Upper lobe of left lung (tissue), 6 donors: ENCODE measurements at regions not wholly inside any gene's neighbourhood (a gene's known extent, or its start where the extent isn't known, plus 50 kb on each side); places are given as distances from the start of the nearest gene placed in this dataset.

ENCODE experiments used
- ATAC-seq, 2 donors: fragments of 200-7000 bp; cut with Tn5 transposase; one replicate each; pipeline ENCODE4 v1.9.1; 2022; ENCODE audit warnings: mild to moderate bottlenecking in 2 of 2, moderate library complexity in 2 of 2; ENCODE audit not compliant: low FRiP score in 2 of 2
- DNase-seq, 2 donors: peaks; one replicate each; pipeline ENCODE4 v3.0.0-alpha.2; 2019 to 2020
- H3K27ac ChIP-seq, 4 donors: fragments of 200-600 bp; sonication (generic); one replicate each; pipeline ENCODE4 v1.5.1; 2016 to 2019
- H3K27me3 ChIP-seq, 4 donors: fragments of 200-600 bp; sonication (generic); one replicate each; pipeline ENCODE4 v1.5.1; 2017 to 2019
- H3K36me3 ChIP-seq, 4 donors: fragments of 200-600 bp; sonication (generic); one replicate each; pipeline ENCODE4 v1.5.1; 2016 to 2019
- H3K4me1 ChIP-seq, 4 donors: fragments of 200-600 bp; sonication (generic); one replicate each; pipeline ENCODE4 v1.5.1; 2018 to 2019
- H3K4me3 ChIP-seq, 4 donors: fragments of 200-600 bp; sonication (generic); one replicate each; pipeline ENCODE4 v1.5.1; 2017 to 2019; ENCODE audit warnings: mild to moderate bottlenecking in 2 of 4, moderate library complexity in 1 of 4
- H3K9me3 ChIP-seq, 4 donors: fragments of 200-600 bp; sonication (generic); one replicate each; pipeline ENCODE4 v1.5.1; 2018 to 2019
- CTCF ChIP-seq, 6 experiments: fragments of 450-650 bp in 4 of 6; fragments of 200-600 bp in 2 of 6; sonication (generic) in 2 of 6; IDR thresholded peaks; one replicate each; pipeline ENCODE4 v1.5.1; 2016 to 2019; ENCODE audit warnings: antibody characterized with exemption in 6 of 6
- EP300 ChIP-seq, 4 donors: sonication (generic); formaldehyde crosslinking; IDR thresholded peaks; one replicate each; pipeline ENCODE4 v1.5.1; 2017; ENCODE audit warnings: antibody characterized with exemption in 4 of 4, control low read depth in 2 of 4
- POLR2A ChIP-seq, 4 donors: fragments of 450-650 bp; IDR thresholded peaks; one replicate each; pipeline ENCODE4 v1.5.1; 2016 to 2017; ENCODE audit warnings: antibody characterized with exemption in 4 of 4, mild to moderate bottlenecking in 2 of 4
- POLR2AphosphoS5 ChIP-seq, 2 donors: sonication (generic); formaldehyde crosslinking; IDR thresholded peaks; one replicate each; pipeline ENCODE4 v1.5.1; 2017; ENCODE audit warnings: antibody characterized with exemption in 2 of 2
- WGBS, 2 donors: methylation state at CpG; one replicate each; pipeline ENCODE4 v1.1.5; 2017 to 2018; 5-methylcytosine and 5-hydroxymethylcytosine counted together
- donor health status: DM: no; HTN: no; CAD: no; lungs with moderate emphysema.
- donor health status: DM: no; HTN: yes; CAD: no; lungs with severe emphysema.

- Histone ChIP-seq H3K4me3 (no peak overlapping the region), H3K27me3 (no peaks in the 10 kb centered on the region), H3K27ac (no peak overlapping the region), H3K9me3 (no peaks in the 10 kb centered on the region), H3K4me1 (no peaks in the 10 kb centered on the region), H3K36me3 (no peaks in the 10 kb centered on the region)
- TF ChIP-seq POLR2AphosphoS5 (IDR thresholded peaks at IDR 0.05) (no peak), CTCF (IDR thresholded peaks at IDR 0.05) (no peak), POLR2A (IDR thresholded peaks at IDR 0.05) (no peak), EP300 (IDR thresholded peaks at IDR 0.05) (no peak)
- DNase-seq = no peak
- 96 to 97% methylated on average over 2 of the region's 2 CpGs for WGBS, 2 donors
- no peak for ATAC-seq
These were observed 451.7 kb downstream of the SIPA1L2 start for GRCh38 chr1:232178191-232178590.

- ATAC-seq (no peak), DNase-seq (no peak)
- no peak for TF ChIP-seq POLR2A (IDR thresholded peaks at IDR 0.05)
- H3K9me3 ChIP-seq = no peaks in the 10 kb centered on the region
- H3K4me1 ChIP-seq = no peaks in the 10 kb centered on the region
- H3K27me3 ChIP-seq = no peaks in the 10 kb centered on the region
- H3K27ac ChIP-seq = no peak overlapping the region
- H3K4me3 ChIP-seq = no peak overlapping the region
- WGBS, 2 donors = 82 to 91% methylated on average over 2 of the region's 2 CpGs
- no peaks in the 10 kb centered on the region for H3K36me3 ChIP-seq
These were observed 452.5 kb downstream of the SIPA1L2 start for GRCh38 chr1:232177438-232177837.

- Histone ChIP-seq H3K4me3 (no peak overlapping the region), H3K27ac (no peak overlapping the region), H3K36me3 (no peaks in the 10 kb centered on the region), H3K4me1 (no peaks in the 10 kb centered on the region), H3K9me3 (no peaks in the 10 kb centered on the region), H3K27me3 (no peaks in the 10 kb centered on the region)
- DNase-seq (no peak), ATAC-seq (no peak)
- WGBS, 2 donors = 83 to 90% methylated on average over 2 of the region's 2 CpGs
- no peak for TF ChIP-seq POLR2A (IDR thresholded peaks at IDR 0.05)
- no peak for TF ChIP-seq CTCF (IDR thresholded peaks at IDR 0.05)
- TF ChIP-seq EP300 (IDR thresholded peaks at IDR 0.05) = no peak
- TF ChIP-seq POLR2AphosphoS5 (IDR thresholded peaks at IDR 0.05) = no peak
These were observed 453.7 kb downstream of the SIPA1L2 start for GRCh38 chr1:232176222-232176621.

- ATAC-seq = no peak
These were observed 455.6 kb downstream of the SIPA1L2 start for GRCh38 chr1:232174306-232174705.

GRCh38 chr1:232172563-232172962 lies 457.4 kb downstream of the SIPA1L2 start:
- TF ChIP-seq POLR2A (IDR thresholded peaks at IDR 0.05) = no peak
- no peak for TF ChIP-seq POLR2AphosphoS5 (IDR thresholded peaks at IDR 0.05)
- TF ChIP-seq EP300 (IDR thresholded peaks at IDR 0.05) = no peak
- TF ChIP-seq CTCF (IDR thresholded peaks at IDR 0.05) = no peak
- no peak overlapping the region for H3K27ac ChIP-seq
- H3K9me3 ChIP-seq = no peaks in the 10 kb centered on the region
- no peaks in the 10 kb centered on the region for H3K27me3 ChIP-seq
- H3K4me3 ChIP-seq = no peak overlapping the region
- no peak for DNase-seq
- H3K4me1 ChIP-seq = no peaks in the 10 kb centered on the region
- no peaks in the 10 kb centered on the region for H3K36me3 ChIP-seq
- 31 to 54% methylated on average over 4 of the region's 4 CpGs for WGBS, 2 donors
- no peak for ATAC-seq

More at GRCh38 chr1:232174306-232174705, 455.6 kb downstream of the SIPA1L2 start:
- H3K9me3 ChIP-seq = no peaks in the 10 kb centered on the region
- 41 to 43% methylated on average over 5 of the region's 5 CpGs for WGBS, 2 donors
- H3K27ac ChIP-seq = no peak overlapping the region
- H3K4me3 ChIP-seq = no peak overlapping the region
- H3K4me1 ChIP-seq = no peaks in the 10 kb centered on the region
- H3K36me3 ChIP-seq = no peaks in the 10 kb centered on the region
- DNase-seq = no peak
- TF ChIP-seq EP300 (IDR thresholded peaks at IDR 0.05) = no peak
- no peak for TF ChIP-seq POLR2A (IDR thresholded peaks at IDR 0.05)
- TF ChIP-seq CTCF (IDR thresholded peaks at IDR 0.05) = no peak
- TF ChIP-seq POLR2AphosphoS5 (IDR thresholded peaks at IDR 0.05) = no peak
- H3K27me3 ChIP-seq = no peaks in the 10 kb centered on the region
